ENCODE measurements at regions not wholly inside any gene's neighbourhood (a gene's known extent, or its start where the extent isn't known, plus 50 kb on each side); places are given as distances from the start of the nearest gene placed in this dataset.

DNA sequence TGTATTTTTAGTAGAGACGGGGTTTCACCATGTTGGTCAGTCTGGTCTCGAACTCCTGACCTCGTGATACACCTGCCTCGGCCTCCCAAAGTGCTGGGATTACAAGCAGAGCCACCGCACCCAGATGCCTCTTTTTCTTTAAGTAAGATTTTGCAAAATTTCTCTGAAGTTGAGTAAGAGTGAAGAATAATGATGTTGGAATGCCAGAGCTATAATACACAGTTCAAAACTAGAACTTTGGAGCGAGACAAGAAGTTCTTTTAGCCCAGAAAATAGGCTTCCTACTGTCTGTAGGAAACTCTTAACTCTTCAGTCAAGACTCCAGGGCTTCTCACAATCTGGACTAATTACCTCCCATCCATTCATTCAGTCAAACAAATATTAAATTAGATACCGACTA is 51.4 kb downstream of the MARCHF4 start:
- DNase-seq (ENCODE audit: low spot score), result no peak

DNA sequence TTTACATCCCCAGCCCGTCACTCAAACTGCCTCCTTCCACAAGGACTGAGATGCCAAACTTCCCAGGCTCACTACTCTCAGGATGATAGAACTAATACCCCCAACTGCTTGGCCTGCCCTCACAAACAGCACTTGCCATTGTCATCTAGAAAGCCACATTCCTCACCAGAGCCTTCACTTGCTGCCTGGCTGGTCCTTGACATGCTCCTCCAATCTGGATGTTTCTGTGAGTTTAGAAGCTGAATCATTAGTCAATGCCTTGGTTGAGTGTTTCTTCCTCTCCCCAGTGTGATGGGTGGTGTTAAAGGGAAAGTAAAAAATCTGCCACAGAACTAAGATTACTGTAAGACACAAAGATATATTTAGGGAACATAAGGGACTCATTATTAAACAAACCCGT is 52.5 kb downstream of the MARCHF4 start:
- no peak for DNase-seq (ENCODE audit: low spot score)

DNA sequence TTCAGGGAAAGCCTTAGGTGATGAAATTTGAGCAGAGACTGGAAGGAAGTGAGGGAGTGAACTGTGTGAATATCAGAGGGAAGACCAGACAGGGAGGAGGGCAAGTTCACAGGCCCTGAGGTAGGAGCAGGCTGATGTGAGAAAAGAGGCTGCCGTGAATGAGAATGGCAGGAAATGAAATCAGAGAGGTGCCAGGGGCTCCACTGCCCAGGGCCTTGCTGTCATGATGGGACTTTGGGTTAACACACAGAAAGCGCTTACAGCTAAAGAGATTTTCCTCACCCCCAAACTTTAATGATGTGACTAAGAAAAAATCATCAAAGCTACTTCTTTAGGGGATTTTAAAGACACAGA is 53.8 kb downstream of the MARCHF4 start:
- DNase-seq (ENCODE audit: low spot score), result no peak

DNA sequence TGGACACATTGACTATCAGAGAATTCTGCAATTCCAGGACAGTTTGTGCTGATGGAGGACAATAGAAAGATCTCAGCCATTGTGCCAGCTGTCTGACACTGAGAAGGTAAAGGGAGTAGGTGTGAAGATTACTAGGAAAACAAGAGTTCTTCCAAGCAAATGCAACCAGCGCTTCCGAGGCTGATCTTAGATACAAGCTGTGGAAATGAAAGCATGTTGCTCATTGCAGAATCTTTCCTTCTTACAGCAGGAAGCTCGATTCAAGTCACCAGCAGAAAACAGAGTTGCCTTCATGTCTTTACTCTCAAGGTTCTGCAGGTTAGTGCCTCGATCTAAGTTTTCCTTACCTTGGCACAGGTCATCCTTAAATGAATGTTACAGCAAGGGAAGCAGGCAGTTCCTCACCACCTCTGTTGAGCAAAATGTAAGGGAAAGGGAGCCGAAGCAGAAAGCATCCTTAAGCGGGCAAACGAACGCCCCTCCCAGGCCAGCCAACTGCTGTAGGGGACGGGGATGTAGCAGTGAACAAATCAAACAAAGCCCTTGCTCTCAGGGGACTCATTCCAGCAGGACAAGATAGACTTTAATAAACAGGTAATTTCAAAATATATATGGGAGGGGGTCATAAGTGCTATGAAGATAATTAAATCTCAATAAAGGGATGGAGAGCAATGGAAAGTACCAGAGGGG is 54.3 kb downstream of the MARCHF4 start:
- DNase-seq (ENCODE audit: low spot score), result no peak

DNA sequence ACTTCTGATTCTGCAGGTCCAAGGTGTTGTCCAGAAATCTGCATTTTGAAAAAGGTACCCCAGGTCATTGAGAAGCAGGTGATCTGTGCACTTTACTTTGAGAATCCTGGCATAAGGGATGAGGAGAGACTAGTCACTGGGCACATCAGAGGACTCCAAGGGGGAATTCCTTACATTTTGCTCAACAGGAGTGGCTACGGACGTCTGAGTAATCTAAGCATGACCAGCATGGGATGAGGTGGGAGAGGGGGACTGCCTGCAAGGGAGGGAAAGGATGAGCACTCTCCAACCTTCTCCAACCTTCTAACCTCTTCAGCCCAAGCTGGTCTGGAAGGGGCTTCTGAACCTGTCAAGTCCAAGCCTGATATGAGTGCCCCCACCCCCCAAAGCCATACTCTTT is 55.5 kb downstream of the MARCHF4 start:
- no peak for DNase-seq (ENCODE audit: low spot score)

DNA sequence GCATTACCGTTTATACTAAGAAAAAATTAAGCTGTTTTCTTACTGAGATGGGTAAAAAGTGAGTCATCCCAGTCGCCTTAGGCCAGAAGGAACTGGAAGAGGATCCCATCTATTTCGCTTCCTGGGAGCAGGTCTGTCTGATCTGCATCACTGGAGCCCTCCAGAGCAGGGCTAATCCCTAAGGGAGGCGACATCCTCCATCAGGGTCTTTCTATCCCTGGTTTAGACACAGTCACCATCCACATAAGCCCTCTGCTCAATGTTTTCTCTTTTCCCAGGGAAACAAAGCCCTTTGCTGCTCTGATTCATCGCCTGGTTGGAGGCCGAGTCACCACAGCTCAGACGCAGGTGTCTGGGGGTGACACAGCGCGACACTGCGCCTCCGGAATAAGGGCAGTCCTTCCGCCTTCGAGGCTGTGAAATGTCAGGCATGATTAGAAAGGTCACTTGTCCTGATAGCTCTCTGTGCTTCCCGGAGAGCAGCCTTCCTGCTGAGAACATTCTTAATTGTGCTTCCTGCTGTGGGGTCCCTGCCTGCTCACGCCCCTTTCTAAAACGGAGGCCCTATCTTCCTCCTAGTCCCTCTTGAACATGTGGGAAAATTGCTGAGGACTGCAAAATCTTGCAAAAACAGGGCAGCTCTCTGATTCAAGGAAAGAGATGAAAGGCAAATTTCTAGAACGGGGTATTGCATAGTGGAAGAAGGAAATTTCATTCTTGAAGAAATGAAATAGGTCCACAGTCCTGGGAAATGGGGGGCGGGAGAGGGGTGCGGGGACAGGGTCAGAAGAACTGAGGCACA is 56.3 kb downstream of the MARCHF4 start:
- DNase-seq (ENCODE audit: low spot score), result no peak

DNA sequence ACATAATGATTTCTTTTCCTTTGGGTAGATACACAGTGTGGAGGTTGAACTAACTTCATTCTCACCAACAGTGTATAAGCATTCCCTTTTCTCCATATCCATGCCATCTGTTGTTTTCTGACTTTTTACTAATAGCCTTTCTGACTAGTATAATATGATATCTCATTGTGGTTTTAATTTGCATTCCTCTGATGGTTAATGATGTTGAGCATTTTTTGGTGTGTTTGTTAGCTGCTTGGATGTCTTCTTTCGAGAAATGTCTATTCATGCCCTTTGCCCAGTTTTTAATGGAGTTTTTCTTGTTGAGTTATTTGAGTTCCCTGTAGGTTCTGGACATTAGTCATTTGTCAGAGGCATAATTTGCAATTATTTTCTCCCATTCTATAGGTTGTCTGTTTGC is 59.8 kb downstream of the MARCHF4 start:
- DNase-seq (ENCODE audit: low spot score), result no peak

DNA sequence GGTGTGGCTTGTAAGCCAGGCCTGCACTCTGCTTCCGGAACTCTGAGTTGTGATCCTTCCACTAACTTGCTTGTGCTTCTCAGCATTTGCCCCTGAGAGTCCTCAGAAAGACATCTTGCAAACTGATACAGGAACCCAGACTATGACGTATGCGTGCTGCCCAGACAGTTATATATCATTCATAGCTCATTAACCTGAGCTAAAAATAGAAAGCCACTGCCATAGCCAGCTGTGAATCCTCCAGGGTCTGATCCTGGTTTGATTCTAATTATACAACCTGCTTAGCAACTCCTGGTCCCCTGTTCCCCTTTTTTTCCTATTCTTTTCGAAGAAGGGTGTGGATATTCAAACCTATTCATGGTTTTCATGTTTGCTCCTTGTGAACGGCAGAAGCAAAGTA is 63.7 kb downstream of the MARCHF4 start:
- no peak for DNase-seq (ENCODE audit: low spot score)

DNA sequence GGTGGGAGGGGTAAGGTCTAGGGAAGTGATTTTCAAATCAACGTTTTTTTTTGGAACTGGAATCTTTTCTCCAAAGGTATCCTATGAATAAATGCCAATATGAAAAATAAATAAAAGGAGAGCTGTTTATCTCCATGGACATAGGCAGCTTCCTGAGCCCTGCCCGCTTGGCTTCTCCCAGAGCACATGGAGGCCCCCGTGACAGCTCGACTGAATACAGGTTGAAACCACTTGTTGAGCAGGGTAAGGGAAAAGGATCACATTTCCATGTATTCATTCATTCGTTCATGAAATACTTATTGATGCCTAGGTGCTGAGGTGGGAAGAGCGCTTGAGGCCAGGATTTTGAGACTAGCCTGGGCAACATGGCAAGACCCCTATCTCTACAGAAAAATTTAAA is 64.8 kb downstream of the MARCHF4 start:
- DNase-seq (ENCODE audit: low spot score), result no peak

DNA sequence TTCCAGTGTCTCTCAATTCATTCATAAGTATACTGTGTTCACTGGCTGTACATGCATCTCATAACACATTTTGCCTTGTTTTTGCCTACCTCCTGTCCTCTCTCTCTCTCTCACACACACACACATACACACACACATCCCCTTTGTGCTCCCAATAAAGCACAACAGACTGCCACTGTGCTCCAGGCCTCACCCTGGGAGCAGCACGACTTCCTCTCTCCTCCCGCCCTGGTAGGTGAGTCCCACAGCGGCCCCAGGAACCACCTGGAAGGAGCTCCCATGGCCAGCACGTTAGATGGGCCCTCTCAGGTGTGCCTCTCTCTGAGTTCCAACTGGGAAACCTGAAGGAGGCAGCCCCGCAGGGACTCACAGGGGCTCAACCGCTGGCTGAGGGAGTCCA is 65.4 kb downstream of the MARCHF4 start:
- DNase-seq (ENCODE audit: low spot score), result no peak

DNA sequence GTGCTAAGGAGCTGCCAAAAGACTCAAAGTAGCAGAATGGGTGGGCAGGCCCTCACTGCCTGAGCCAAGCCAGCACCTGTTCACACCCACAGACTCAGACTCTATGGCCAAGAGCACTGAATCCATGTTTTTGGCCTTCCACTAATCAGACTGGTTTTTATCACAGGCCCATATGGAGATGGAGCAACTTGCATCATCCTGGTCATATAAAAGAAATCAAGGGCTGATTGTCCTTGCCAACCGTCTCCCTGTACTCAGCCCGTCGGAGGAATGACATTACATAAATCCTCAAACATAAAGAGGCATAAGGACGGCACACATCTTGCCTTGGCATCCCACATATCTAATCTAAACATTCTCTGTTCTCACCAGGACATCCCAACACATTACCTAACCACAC is 66.7 kb downstream of the MARCHF4 start:
- DNase-seq (ENCODE audit: low spot score), result no peak

DNA sequence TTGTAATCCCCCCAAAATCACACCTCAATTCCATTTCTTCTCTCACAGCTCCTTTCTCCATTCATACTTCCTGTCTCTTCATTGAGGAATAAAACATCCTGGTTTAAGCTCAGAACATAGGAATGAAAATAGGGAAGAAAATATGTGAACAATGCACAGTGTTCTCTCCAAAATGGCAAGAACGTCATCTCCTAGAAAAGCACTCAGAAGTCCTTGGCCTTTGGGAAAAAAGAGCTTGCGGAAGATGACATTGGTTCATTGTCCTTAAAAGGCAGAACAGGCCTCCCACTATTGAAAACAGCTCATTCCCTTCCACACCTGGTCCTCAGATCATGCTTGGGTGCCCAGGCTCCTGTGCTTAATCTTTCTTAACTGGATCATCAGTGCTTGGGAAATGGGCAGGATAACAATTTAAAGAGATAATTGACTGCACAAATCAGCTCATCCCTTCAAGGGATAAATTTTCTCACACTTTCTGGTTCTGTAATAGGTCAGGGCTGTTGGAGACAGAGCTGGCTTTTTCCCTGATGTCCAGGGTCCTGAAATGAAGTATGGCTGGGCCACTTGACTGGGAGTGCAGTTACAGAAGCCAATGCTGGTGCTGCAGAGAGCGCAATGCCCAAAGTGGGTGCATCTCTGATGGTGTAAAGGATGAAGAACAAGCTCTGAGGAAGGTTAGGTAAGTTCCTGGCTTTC is 69.2 kb downstream of the MARCHF4 start:
- DNase-seq (ENCODE audit: low spot score), result no peak

DNA sequence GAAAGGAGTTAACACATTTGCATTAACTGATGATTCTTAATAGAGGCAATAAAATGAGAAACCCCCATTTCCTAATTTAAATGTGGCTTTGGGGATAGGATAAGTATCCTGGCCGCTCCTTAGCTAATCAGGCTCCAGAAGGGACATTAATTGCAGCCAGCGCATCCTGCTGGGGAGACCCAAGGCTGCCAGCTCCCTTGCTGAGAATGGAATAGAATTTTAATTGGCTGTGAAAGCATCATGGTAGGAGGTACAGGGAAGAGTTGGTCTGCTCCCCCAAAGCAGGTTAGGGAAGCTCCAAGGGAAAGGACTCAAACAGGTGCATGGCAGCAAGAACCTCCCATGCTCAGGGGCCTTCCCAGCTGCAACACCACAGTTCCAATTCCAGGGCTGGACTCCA is 71.4 kb downstream of the MARCHF4 start:
- DNase-seq (ENCODE audit: low spot score), result no peak

DNA sequence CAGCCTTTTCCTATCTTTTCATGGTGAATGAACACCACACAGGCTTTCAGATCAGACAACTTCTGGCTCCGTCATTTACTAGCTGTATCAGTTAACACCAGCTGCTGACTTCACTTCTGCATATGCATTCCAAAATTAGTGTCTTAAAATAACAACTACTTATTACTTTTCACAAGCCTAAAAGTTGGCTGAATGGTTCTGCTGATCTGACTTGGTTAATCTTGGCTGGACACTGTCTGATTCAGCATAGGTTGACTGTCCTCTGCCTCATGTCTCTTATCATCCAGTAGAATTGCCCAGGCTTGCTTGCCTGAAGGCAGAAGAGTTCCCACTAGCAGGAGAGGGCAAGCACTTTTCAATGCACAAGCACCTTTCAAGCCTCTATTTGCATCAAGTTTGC is 72.7 kb downstream of the MARCHF4 start:
- no peak for DNase-seq (ENCODE audit: low spot score)

DNA sequence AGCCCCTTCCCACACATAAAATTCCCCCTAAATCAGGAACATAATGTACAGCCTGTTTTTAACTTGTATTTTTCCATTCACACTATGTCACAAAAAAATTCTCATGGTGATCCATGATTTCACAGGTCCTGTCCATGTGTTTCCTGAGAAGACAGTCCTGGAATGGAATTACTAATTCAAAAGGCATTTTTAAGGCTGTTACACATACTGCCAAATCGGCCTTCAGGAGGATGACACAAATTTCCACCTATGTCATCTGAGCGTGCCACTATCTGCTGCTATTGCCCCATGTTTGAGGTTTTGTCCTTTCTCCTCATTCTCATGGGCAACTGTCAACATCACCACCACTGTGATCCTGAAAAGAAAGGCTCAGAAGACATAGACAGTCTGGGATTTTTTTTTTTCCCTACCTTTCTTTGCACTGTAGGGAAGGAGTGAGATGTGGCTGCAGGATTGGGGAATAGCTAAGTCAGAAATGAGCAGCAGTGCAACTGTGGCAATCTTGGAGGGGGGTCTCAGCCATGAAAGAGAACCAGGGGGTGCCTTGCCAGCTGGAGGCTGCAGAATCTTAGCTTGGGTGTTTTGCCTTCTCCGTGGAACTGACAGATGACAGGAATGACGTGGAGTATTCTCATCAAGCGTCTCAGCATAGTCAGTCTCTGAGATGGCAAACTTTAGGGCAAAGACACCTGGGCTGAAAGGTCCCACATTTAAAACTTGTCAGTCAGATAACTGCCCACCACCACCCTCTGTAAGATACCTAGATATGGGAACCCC is 73.4 kb downstream of the MARCHF4 start:
- DNase-seq (ENCODE audit: low spot score), result no peak

DNA sequence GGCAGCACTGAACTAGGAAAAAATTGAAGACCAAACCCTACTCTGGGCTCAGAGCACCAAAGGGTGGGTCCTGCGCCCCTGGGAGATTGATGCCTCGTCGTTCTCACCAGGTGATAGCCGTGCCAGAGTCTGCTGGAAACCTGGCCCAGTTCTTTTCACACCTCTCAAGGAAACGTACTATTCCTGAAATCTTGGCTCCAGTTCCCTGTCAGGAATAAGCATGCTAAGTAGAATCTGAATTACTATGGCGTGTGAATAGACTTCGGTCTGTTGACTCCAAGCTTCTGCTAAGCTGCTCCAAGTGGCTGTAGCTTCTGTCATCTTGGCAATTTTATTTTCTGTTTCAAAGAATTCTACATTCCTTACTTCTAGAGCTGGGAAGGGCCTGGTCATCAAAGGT is 75.4 kb downstream of the MARCHF4 start:
- no peak for DNase-seq (ENCODE audit: low spot score)

DNA sequence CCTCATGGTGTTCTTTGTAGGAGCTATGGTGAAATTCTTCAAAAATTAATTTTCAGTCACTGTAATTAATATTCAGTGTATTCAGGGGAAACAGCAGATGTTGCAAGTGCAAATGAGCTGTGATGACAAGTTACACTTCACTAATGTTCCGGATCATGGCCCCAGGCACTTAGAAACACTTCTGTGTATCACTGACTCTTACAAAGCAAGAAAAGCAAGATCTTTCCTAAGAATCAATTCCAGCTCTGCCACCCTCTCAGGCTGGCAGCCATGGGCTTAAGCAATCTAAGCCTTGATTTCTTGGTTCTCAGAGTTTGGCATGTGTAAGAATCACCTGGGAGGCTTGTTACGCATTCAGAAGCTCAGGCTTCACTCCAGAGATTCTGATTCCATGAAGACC is 78.0 kb downstream of the MARCHF4 start:
- no peak for DNase-seq (ENCODE audit: low spot score)

DNA sequence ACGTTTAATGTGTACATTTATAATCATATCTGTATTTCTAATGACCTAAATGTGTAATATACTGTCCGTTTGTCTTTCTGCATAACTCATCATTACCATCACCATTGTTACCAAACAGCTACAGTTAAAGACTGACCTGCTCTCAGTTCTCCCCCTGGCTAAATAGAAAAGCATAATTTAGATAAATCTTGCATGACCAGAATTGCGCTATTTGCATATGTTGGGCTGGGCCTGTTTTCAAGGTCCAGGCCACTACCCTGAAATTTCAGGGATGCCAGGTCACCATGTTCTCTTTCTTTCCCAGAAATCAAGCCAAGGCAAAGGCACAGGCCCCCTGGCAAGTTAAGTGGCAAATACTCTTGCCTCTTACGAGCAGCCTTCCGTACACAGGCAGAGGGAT is 78.4 kb downstream of the MARCHF4 start:
- DNase-seq (ENCODE audit: low spot score), result no peak

DNA sequence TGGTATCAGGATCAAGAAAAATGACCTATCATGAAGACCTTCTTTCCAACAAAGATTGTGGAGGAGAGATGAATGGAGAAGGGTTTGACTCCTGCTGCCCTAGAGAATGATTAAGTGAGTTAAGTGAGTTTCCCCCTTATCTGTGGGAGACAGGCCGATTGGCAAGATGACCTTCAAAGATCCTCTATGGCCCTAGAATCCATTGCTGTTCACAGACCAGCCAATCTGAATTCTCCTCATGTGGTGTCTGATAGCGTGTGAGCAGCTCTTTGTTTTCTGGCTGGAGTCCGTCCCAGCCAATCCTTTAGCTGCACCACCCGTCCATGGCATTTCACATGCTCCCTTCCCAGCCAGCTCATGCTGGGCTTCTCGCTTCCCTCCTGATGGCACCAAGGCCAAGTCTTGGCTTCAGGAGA is 79.4 kb downstream of the MARCHF4 start:
- DNase-seq (ENCODE audit: low spot score), result no peak

DNA sequence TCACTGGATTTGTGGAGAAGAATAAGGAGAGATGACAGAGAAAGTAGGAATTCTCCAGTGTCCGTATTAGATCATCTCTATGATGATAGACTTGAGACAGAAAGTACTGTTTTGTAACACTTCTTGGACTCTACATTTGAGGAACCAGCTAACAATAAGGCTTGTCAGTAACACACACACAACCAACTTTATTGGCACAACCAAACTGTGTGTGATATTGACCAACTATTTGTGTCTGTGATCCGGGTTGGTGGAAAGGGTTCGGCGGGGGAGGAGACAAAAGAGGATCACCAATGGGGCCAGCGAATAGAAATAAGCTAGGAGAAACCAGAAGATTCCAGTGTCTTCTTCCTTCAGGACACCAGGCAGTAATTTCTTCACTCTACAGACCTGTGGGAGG is 79.8 kb downstream of the MARCHF4 start:
- no peak for DNase-seq (ENCODE audit: low spot score)

DNA sequence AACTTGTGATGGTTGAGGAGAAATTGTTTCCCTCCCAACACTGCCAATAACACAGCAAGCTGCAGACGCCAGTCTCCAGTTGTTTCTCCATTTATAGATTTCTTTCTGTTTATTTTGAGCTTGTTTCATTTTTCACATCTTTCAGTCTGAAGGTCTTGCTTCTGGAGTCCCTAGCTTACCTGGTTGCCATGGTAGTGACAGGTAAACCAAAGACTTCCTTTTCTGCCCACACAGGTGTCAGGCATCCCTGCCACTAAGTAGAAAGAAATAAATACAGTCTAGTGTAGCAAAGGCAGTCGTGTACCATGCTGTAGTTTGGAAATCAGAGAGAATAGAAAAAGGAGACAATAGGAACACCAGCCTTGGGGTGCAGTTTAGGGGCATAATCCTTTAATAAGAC is 82.8 kb downstream of the MARCHF4 start:
- DNase-seq (ENCODE audit: low spot score), result no peak

DNA sequence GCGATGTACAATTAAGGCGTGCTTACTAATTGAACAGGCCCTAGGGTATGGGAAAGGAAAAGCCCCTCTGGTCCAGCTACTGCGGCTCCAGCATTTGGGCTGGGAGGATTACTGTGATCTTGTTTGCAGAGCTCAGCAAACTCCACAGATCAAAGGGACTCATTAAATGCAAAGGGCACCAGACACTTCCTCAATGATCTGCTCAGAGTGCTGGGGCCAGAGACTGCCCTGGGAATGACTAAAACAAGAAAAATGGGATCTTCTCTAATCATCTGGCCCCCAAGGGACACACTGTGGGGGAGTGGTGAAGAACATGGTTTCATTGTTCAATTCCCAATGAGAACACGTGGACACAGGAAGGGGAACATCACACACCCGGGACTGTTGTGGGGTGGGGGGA is 85.0 kb downstream of the MARCHF4 start:
- DNase-seq (ENCODE audit: low spot score), result no peak
